COLO829 (cell line): ENCODE measurements at regions not wholly inside any gene's neighbourhood (a gene's known extent, or its start where the extent isn't known, plus 50 kb on each side); places are given as distances from the start of the nearest gene placed in this dataset.
A peak's percentile ranks its signal among the peaks of the same experiment; 100 is the strongest.
"Not testable (repeated sequence)": the region's sequence is repeated elsewhere in the genome, so short reads cannot be mapped to it uniquely, and the experiment has no call there.

Source experiments
- DNase-seq: peaks from one replicate; pipeline ENCODE4 v3.0.0; 2012; ENCODE audit warnings: low spot score

- DNase-seq: no peak
Observed at GRCh38 chr12:34190054-34190453, 167.8 kb downstream of the ALG10 start.

- DNase-seq: no peak
Observed at GRCh38 chr12:34198924-34199323, 176.6 kb downstream of the ALG10 start.

- no peak for DNase-seq
Observed at GRCh38 chr12:34203866-34204620, 181.7 kb downstream of the ALG10 start.

GRCh38 chr12:34204830-34205285, 182.6 kb downstream of the ALG10 start:
- no peak for DNase-seq

GRCh38 chr12:34205401-34205800, 183.1 kb downstream of the ALG10 start:
- DNase-seq: no peak

- no peak for DNase-seq
Observed at GRCh38 chr12:34206061-34206785, 183.9 kb downstream of the ALG10 start.

GRCh38 chr12:34207858-34208257, 185.6 kb downstream of the ALG10 start:
- no peak for DNase-seq

- DNase-seq: no peak
Observed at GRCh38 chr12:34208331-34209258, 186.3 kb downstream of the ALG10 start.

GRCh38 chr12:34209259-34209835, 187.1 kb downstream of the ALG10 start:
- DNase-seq: no peak

GRCh38 chr12:34210183-34210582, 187.9 kb downstream of the ALG10 start:
- DNase-seq: no peak

- no peak for DNase-seq
Observed at GRCh38 chr12:34210689-34211530, 188.6 kb downstream of the ALG10 start.

GRCh38 chr12:34212651-34213050, 190.4 kb downstream of the ALG10 start:
- DNase-seq: no peak

- DNase-seq: no peak
Observed at GRCh38 chr12:34214011-34214410, 191.7 kb downstream of the ALG10 start.

GRCh38 chr12:34215213-34215892, 193.1 kb downstream of the ALG10 start:
- no peak for DNase-seq

- no peak for DNase-seq
Observed at GRCh38 chr12:34215893-34216285, 193.6 kb downstream of the ALG10 start.

- DNase-seq: no peak
Observed at GRCh38 chr12:34217660-34218059, 195.4 kb downstream of the ALG10 start.

- DNase-seq: peak; percentile 70
Observed at GRCh38 chr12:34218193-34219045, 196.1 kb downstream of the ALG10 start.

- DNase-seq: no peak
Observed at GRCh38 chr12:34219046-34219770, 196.9 kb downstream of the ALG10 start.

- DNase-seq: not testable (repeated sequence)
Observed at GRCh38 chr12:34220079-34220478, 197.8 kb downstream of the ALG10 start.
